WTC11 (cell line): ENCODE measurements at regions not wholly inside any gene's neighbourhood (a gene's known extent, or its start where the extent isn't known, plus 50 kb on each side); places are given as distances from the start of the nearest gene placed in this dataset.

Experiments
- CBFB ChIP-seq: sonication (generic); formaldehyde crosslinking; IDR thresholded peaks from 2 replicates; pipeline ENCODE4 v1.8.1; 2022; ENCODE audit warnings: mild to moderate bottlenecking, low read depth, missing genetic modification reagents
- ESRRA ChIP-seq: sonication (generic); formaldehyde crosslinking; IDR thresholded peaks from 2 replicates; pipeline ENCODE4 v1.8.1; 2022; ENCODE audit warnings: mild to moderate bottlenecking, missing genetic modification reagents, borderline replicate concordance
- KAT7 ChIP-seq: sonication (generic); formaldehyde crosslinking; IDR thresholded peaks from 2 replicates; pipeline ENCODE4 v1.8.1; 2023; ENCODE audit warnings: missing genetic modification reagents, mild to moderate bottlenecking, borderline replicate concordance
- NR2C2 ChIP-seq: sonication (generic); formaldehyde crosslinking; IDR thresholded peaks from 2 replicates; pipeline ENCODE4 v1.8.0; 2022; ENCODE audit warnings: mild to moderate bottlenecking, missing genetic modification reagents
- TF ChIP-seq, protein P1 (sequence below): fragments of 200-600 bp; IDR thresholded peaks from 2 replicates; pipeline ENCODE4 v1.8.0; 2022; ENCODE audit warnings: antibody characterized with exemption
- TF ChIP-seq, protein P2 (sequence below): sonication (generic); formaldehyde crosslinking; IDR thresholded peaks from 2 replicates; pipeline ENCODE4 v1.8.1; 2022; ENCODE audit warnings: mild to moderate bottlenecking, missing genetic modification reagents, moderate library complexity, borderline replicate concordance

DNA sequence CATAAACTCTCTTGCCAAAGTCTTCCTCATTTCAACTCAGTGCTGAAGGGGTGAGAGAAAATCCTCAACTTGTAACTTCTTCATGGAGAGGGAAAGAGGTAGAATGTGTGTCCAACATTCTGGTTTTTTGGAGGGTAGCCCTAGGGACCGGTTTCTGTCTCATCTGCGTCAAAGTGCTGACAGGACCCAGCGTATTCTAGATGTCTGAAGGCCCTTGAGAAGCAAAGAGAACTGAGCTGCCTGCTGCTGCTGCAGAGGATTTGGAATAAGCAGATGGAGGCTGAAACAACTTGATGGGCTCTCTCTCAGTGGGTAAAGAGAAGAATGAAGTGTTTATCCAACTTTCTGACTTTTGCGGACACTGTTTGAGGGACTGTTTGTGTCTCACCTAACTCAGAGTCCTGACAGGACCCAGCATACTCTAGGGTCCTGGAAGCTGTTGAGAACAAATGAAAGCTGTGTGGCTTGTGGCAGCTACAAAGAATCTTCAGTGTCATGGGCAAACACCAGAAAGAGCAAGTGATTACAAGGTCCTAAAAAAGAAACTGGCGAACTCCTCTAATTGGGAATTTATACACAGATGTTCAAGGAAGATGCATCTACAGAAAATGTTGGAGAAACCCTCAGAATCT, 174.4 kb downstream of the SI start:
- TF ChIP-seq ESRRA, result no peak
- TF ChIP-seq, protein P1, sequence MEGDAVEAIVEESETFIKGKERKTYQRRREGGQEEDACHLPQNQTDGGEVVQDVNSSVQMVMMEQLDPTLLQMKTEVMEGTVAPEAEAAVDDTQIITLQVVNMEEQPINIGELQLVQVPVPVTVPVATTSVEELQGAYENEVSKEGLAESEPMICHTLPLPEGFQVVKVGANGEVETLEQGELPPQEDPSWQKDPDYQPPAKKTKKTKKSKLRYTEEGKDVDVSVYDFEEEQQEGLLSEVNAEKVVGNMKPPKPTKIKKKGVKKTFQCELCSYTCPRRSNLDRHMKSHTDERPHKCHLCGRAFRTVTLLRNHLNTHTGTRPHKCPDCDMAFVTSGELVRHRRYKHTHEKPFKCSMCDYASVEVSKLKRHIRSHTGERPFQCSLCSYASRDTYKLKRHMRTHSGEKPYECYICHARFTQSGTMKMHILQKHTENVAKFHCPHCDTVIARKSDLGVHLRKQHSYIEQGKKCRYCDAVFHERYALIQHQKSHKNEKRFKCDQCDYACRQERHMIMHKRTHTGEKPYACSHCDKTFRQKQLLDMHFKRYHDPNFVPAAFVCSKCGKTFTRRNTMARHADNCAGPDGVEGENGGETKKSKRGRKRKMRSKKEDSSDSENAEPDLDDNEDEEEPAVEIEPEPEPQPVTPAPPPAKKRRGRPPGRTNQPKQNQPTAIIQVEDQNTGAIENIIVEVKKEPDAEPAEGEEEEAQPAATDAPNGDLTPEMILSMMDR, result no peak
- TF ChIP-seq, protein P2, sequence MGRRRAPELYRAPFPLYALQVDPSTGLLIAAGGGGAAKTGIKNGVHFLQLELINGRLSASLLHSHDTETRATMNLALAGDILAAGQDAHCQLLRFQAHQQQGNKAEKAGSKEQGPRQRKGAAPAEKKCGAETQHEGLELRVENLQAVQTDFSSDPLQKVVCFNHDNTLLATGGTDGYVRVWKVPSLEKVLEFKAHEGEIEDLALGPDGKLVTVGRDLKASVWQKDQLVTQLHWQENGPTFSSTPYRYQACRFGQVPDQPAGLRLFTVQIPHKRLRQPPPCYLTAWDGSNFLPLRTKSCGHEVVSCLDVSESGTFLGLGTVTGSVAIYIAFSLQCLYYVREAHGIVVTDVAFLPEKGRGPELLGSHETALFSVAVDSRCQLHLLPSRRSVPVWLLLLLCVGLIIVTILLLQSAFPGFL, result no peak
- no peak for TF ChIP-seq CBFB (CRISPR knock-in tag)
- TF ChIP-seq NR2C2, result no peak
- TF ChIP-seq KAT7 (CRISPR knock-in tag), result no peak
